Fibroblast of the aortic adventitia (primary cell): ENCODE measurements at regions not wholly inside any gene's neighbourhood (a gene's known extent, or its start where the extent isn't known, plus 50 kb on each side); places are given as distances from the start of the nearest gene placed in this dataset.
A peak's percentile ranks its signal among the peaks of the same experiment; 100 is the strongest.

Experiments
- DNase-seq: peaks from one replicate; pipeline ENCODE4 v3.0.0-alpha.2; 2010; ENCODE audit warnings: low read depth
- H3K4me3 ChIP-seq: 2 replicates; pipeline ENCODE4 v1.5.1; 2011; ENCODE audit warnings: low read depth, mild to moderate bottlenecking, control low read depth, low read length, moderate library complexity
- TF ChIP-seq, protein P1 (sequence below): IDR thresholded peaks from 2 replicates; pipeline ENCODE4 v1.5.1; 2011; ENCODE audit warnings: mild to moderate bottlenecking, low read length, control low read depth, inconsistent platforms; ENCODE audit not compliant: insufficient read depth

DNA sequence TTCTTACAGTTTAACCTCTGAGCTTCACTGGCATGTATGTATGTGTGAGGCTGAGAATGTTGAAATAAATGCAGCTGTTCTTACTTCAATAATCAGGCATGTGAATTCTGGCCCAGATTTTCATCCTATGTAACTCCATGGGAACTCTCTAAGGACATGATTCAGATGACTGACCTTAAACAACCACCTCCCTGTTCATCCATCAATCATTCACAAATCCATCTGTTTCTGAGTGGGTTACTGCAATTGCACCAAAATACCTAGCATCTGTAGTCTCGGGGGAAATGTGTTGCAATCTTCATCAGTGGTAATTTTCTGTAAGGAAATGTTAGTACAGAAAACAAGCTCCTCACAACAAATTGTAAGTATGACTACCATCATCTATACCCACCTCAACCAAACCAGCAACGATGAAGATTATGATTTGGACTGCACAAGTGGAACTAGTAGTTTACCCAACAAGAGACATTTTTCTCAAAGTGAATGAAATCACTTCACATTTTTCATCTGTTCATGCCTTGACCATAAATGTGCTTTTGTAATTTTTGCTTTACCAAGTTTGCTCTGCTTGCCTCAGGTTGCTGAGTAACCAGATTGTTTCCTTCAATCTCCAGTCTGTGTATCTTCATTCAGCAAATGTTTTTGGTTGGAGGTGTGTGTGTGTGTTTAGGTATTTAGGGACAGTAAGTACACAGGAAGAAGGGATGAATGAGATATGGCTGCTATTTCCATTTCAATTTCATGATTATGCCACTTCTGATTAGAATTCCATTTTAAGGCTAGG, 65.7 kb upstream of the FZD8 start:
- TF ChIP-seq, protein P1, sequence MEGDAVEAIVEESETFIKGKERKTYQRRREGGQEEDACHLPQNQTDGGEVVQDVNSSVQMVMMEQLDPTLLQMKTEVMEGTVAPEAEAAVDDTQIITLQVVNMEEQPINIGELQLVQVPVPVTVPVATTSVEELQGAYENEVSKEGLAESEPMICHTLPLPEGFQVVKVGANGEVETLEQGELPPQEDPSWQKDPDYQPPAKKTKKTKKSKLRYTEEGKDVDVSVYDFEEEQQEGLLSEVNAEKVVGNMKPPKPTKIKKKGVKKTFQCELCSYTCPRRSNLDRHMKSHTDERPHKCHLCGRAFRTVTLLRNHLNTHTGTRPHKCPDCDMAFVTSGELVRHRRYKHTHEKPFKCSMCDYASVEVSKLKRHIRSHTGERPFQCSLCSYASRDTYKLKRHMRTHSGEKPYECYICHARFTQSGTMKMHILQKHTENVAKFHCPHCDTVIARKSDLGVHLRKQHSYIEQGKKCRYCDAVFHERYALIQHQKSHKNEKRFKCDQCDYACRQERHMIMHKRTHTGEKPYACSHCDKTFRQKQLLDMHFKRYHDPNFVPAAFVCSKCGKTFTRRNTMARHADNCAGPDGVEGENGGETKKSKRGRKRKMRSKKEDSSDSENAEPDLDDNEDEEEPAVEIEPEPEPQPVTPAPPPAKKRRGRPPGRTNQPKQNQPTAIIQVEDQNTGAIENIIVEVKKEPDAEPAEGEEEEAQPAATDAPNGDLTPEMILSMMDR, result no peak
- peak; percentile 4 for DNase-seq

DNA sequence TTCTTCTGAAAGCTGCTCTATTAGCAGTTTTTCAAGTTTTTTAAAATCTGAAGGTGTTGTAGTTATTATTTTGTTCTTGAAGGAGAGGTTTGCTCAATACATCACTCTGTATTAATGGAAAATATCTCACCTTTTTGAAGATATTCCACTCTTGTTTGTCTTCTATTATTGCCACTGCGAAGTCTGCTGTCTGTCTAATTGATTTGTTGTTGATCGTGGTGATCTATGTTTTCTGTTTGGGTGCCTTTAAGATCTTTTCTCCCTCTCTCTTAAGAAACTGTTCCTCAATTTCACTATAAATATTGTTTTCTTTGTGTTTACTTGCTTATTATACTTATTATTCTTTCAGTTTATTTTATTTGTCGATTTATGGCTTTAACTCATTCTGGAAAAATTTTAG, 64.9 kb upstream of the FZD8 start:
- DNase-seq, result no peak
- TF ChIP-seq, protein P1, result no peak

More for the DNA sequence above, 65.7 kb upstream of the FZD8 start:
- no peak overlapping the region for H3K4me3 ChIP-seq

GRCh38 chr10:35705671-35706070, 63.6 kb upstream of the FZD8 start:
- H3K4me3 ChIP-seq, result no peak overlapping the region
- TF ChIP-seq, protein P1, result no peak
- DNase-seq, result no peak

More for the DNA sequence above, 64.9 kb upstream of the FZD8 start:
- H3K4me3 ChIP-seq, result no peak overlapping the region

GRCh38 chr10:35705051-35705450, 63.0 kb upstream of the FZD8 start:
- no peak overlapping the region for H3K4me3 ChIP-seq
- DNase-seq, result no peak
- TF ChIP-seq, protein P1, result no peak

GRCh38 chr10:35704401-35704800, 62.3 kb upstream of the FZD8 start:
- TF ChIP-seq, protein P1, result no peak
- DNase-seq, result no peak
- H3K4me3 ChIP-seq, result no peak overlapping the region

DNA sequence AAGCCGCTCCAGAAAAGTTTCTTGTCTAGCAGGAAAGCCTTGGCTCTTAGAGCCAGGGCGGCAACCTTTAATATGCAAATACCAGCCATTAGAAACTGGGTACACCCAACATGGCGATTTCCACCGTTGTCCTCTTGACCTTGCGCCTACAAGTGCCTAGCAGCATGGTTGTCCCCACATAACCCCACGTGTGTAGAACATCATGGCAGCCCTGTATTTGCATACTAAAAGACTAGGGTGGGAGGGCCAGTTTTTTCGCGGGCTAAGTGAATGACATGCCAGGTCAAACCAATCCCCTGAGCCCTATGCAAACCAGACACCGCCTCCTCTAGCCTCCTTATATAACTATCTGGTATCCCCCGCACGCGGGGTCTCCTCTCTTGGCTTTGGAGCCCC, 58.4 kb upstream of the FZD8 start:
- no peak overlapping the region for H3K4me3 ChIP-seq
- no peak for DNase-seq
- TF ChIP-seq, protein P1, result no peak

DNA sequence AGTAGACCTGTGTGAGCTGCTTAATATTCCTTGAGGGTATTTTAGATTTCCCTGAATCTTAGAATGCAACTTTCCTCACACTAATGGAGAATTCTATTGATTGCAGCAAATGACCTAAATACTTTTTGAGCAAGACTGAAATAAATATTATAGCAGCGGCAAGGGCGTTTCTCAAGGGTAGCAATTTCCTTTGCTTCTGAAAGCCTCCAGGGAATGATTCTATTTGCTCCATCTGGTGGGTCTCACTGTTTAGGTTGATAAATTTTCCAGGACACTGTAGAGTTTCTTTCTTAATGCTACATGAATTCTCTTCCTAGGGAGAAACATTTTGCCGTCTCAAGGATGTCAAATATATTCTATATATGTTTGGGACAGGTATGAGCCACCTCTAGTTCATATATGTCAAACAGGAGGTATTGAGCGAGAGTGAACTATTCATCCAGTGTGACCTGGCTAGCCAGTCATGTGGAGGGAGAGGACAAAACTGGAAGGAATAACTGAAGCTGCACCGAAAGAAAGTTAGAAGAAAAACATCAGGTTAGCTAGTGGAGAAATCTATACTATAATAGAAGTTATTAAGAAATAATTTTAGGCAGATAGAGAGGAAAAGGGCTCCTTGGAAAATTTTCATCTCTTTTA, 57.9 kb upstream of the FZD8 start:
- TF ChIP-seq, protein P1, result no peak
- H3K4me3 ChIP-seq, result no peak overlapping the region
- no peak for DNase-seq
